HG03575 (cell line): ENCODE measurements at regions not wholly inside any gene's neighbourhood (a gene's known extent, or its start where the extent isn't known, plus 50 kb on each side); places are given as distances from the start of the nearest gene placed in this dataset.
"Not testable (repeated sequence)": the region's sequence is repeated elsewhere in the genome, so short reads cannot be mapped to it uniquely, and the experiment has no call there.

Source experiments
- ATAC-seq: cut with Tn5 transposase; IDR thresholded peaks from one replicate; pipeline ENCODE4 v1.9.1; 2021; ENCODE audit not compliant: unreplicated experiment, insufficient number of reproducible peaks, low FRiP score; ENCODE audit errors: extremely low read depth

DNA sequence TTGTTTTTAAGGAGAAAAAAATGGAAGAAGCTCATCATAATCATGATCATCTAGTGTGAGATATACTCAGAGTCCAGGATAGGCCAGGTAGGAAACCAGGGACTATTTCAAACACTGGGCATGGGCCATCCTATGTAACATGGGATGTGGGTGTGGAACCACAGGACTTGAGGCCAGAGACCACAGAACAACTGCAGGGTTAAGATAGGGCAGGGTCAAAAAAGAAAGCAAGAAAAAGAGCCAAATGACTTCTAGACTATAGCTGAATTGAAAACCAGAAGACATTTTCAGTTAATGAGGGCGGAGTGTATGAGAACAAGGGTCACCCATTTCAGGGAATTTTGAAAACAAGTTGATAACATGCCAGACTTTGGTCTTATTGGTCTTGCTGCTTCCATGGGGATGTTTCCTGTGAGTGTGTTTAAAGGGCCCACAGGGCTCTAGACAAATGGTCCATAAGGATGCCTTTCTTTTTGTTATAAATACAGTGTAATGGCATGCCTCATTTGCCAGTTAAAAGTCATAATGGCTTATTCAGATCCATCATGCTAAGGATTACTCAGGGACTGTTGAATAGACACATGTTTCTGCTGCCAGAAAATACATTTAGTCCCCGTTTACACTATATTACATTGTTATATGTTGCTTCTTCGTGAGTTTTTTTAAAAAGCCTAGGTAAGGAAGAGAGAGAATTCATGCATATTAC is 182.0 kb upstream of the C21orf91 start:
- ATAC-seq: no peak

DNA sequence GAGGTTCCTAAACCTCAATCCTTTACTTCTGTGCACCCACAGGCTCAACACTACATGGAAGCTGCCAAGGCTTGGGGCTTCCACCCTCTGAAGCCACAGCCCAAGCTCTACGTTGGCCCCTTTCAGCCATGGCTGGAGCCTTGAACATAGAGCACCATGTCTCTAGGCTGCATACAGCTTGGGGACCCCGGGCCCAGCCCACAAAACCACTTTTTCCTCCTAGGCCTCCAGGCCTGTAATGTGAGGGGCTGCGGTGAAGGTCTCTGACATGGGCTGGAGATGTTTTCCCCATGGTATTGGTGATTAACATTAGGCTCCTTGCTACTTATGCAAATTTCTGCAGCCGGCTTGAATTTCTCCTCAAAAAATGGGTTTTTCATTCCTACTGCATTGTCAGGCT is 179.4 kb upstream of the C21orf91 start:
- ATAC-seq: not testable (repeated sequence)

DNA sequence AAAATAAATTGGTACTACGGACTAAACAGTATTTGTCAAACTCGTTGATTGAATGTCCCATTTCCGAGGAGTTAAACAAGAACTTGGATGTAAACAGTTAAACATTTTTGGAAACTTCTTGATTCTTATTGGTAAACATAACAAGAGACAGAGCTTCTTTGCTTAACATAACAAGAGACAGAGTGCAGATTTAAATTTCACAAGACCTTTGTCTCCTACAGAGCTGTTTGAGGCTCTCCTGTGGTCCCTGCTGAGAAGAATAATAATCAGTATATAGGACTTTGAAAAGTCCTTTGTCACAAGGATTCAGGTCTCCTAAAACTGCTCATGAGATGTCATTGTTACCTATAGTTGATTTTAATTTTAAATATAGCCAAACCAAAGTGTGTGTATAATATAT is 170.6 kb upstream of the C21orf91 start:
- no peak for ATAC-seq

DNA sequence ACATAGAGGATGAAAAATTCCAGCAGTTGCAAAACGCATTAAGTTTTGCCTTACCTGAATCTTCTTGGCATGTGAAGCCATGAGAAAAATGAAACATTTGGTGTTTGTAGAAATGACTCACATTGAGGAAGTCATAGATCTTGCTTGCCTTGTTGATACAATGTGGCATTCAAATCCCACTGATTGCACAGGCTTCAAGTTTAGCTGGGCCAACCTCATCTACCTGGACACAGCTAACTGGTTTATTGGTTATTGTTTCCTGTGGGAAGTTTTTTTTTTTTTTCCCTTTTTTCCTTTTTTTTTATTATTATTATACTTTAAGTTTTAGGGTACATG is 168.9 kb upstream of the C21orf91 start:
- no peak for ATAC-seq

DNA sequence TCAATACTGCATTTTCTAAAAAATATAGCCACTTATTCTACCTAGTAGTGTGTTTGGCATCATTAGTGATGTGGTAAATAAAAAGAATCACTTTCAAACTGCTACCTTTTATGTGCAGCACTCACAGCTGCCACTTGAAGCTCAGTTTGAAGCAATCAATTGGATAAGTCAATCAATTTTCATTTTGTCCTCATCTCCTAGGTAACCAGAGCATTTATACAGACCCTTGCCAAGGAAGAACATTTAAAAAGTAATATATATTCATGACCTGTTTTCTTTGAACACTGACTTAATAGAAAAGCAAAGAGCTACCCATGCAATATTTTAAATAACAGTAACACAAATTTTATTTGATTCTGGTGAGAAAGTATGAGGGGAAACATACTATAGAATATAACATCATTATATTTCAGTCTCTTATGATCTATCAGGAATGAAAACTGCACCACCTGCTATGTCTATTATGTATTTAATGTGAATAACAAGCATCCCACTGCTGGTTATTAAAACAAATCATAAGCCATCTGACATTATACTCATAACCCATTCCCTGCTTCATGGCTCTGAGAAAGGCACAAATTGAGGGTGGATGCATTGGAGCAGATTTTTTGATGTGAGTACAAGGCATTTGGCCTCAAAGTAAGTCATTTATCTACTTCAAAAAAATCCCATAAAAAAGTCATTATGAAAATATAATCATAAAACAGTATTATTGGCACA is 168.4 kb upstream of the C21orf91 start:
- no peak for ATAC-seq

DNA sequence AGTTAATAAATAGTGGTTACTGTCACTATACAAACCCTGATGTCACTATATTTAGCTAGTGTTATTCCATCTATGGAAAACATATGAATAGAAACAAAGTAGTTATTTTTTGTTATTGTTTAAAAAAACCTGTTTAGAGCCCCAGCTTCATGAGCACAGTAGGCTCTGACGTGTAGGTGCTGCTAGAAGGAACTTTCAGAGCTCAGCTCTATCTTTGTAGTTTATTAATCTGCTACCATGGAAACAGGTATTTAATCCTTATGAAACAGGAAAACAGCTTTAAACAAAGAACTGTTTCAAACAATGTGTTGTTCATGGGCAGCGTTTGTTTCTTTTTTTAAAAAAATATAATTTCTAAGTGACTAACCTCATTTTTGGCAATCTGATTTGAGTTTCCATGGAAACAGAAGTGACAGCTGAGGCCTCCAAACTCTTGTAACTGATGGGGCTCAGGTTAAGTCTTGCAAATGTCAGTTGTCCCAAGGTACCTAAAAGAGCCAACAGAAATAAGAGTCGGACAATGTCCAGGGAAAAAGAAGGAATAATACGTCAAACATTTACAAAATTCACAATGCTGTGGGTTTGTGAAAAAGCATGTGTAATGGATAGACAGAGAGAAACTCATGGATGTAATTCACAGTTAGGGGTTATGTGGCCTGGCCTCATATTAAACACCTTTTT is 162.0 kb upstream of the C21orf91 start:
- no peak for ATAC-seq

DNA sequence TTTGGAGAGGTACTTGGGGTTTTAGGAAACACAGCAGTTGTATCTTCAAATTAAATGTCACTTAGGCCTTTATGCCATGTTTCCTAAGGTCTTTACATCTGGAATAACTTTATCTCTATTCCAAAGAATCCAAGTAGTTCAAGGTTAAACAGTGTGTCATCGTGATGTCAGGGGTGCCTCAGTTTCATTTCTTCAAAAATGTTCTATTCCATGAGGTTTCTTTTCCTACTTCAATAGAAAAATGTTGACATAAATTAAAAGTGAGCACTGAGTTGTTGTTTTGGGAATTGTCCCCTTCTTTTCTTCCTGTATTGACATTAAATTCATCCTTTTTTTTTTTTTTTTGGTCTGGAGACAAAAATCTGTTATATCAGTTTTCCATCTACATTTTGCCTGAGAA is 160.6 kb upstream of the C21orf91 start:
- ATAC-seq: no peak

DNA sequence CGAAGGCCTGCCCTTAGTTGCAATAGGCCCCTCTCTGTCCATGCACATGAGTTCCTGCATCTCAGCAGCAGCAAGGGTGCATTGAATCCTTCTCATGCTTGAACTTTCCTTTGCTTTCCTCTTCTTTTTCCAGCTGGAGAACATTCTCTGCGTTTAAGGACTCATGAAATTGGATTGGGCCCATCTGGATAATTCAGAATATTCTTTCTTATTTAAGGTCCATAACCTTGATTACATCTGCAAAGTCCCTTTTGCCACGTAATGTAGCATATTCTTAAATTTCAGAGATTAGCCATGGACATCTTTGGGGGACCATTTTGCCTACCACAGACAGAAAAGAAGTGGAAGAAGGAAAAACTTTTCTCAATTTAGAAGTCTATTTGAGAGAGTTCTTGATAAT is 159.7 kb upstream of the C21orf91 start:
- no peak for ATAC-seq

DNA sequence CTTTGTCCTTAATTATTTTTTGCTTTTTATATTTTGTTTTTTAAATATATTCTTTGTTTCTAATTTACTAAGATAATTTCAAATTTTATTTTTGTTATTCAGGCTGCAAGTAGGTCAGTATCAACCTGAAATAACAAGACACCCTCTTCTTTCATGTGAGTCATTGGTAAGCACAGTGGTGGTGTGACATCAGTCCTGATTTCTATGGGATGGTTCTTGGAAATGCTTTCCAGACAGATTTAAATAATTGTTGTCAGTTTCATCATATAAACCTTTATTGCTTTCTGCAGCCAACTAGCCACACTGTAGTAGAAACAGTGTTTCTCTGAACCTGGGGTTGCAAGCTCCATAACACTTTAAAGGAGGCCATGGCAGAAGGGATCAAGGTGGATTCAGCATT is 157.5 kb upstream of the C21orf91 start:
- ATAC-seq: no peak

DNA sequence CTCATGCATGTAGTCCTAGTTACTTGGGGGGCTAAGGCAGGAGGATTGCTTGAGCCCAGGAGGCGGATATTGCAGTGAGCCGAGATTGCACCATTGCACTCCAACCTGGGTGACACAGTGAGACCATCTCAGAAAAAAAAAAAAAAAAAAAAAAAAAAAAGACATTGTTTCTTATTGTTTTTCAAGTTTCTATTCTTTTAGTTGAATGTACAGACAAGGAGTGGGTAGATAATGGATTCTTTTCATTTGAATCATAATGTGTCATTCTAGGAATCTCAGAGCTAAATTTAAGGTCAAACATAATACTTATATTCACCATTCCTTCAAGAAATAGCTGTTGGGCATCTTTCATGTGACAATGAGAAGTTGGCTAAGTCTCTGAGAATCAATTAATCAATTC is 157.0 kb upstream of the C21orf91 start:
- ATAC-seq: no peak

DNA sequence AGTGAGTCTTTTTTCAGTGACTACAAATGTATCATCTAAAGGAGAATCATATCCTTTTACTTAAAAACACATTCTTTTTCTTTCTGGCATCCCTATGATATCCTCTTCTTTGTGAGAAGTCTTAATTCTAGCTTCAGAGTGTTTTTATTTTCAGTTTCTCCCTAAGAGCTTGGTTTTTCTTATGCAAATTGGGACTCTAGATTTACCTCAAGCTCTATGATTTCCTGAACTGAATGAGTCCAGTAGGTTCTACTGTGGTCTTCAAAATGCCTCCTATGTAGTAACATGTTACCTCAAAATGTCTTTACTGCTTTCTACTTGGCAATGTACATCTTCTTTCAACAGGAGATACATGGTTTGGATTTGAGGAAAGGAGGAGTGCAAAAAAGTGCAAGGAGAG is 148.2 kb upstream of the C21orf91 start:
- ATAC-seq: no peak

DNA sequence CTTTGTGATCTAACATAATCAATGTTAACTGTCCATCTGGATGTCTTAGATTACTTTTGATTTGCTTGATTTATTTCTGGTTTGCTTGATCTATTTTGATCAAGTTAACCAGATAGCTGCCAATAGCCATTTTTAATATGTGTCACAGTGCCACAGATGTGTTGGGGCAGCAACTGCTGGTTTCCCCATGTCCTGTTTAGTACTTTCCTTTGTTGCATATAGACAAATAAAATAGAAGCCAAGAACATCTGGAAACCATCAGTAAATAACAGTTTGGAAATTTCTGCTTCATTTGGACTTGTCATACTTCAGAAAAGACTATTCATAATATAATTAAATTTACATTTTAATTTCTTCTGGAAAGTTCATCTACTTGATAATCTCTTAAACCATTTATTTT is 145.6 kb upstream of the C21orf91 start:
- no peak for ATAC-seq

DNA sequence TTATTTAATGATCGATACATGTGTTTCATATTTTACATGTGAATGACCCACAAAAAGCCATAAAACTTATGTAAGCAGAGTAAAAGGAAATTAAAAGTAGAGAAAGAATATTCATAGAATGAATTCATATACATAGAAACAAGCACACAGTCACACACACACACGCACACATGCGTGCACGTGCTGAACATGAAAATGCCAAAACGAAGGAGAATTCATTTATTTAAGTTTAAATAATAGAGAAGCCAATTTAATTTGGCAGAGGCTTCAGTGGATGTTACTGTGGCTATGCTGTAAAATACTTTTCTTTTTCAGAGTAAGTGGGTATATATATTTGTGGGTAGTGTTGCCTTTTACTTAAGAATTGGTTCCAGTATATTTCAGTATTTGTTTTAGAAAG is 145.0 kb upstream of the C21orf91 start:
- ATAC-seq: no peak

DNA sequence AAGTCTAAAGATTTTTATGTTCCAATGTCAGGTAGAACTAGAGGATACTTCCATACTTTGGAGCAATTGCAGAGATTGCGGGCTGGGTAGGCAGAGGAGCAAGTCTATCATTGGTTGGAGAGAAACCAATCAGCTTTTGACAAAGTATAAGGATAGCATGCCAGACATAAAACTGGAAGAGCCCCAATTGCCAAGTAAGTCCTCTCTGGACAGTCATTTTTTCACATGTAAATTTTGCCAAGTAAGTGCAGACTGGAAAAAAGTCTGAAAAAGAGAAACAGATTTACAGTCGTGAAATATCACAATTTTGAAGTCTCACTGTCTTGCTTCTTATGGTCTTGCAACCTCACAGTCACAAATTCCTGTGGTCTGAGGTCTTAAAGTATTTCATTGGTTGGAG is 131.4 kb upstream of the C21orf91 start:
- no peak for ATAC-seq

DNA sequence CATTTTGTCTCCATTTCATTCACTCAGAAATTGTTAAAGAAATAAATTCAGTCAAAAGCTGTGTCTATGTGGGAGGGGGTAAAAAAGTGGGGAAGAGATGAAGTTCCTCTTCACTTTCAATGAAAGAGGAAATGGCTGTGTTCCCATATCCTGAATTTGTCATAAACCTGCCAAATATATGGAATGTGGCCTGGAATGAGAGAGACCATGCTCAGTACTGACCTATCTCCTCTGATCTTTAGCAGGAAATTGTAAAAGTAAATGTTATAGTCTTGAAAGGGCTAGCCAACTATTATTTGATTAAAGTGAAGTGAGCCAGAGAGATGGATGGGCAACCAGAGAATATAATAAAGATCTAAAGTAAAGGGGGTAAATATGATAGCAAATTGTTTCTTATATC is 130.3 kb upstream of the C21orf91 start:
- ATAC-seq: no peak

DNA sequence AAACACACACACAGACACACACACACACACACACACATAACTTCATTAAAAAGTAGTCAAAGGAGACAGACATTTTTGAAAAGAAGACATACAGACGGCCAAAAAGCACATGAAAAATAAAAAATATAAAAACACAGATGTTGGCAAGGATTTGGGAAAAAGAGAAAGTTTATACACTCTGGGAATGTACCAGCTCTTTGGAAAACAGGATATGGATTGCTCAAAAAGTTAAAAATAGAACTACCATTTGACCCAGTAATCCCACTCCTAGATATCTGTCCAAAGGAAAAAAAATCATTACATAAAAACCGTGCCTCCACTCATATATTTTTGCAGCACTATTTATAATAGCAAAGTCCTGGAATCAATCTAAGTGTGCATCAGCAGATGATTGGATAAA is 128.4 kb upstream of the C21orf91 start:
- ATAC-seq: no peak

DNA sequence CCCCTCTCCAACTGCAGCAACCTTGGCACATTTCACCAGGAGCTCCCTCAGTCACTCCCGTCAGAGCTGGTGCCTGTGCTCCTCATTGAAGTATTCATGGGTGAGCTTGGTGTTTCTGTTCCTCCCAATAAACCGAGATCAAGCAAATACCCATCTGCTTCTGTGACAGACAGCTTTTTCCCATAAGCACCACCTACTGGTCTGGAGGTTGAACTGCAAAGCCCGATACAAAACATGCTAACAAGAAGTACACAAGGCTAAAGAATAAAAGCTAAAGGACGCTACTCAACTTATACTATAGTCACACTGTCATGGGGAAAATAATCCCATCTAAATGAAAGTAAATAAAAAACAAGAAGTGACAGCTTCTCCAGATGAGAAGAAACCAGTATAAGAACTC is 111.9 kb upstream of the C21orf91 start:
- ATAC-seq: no peak

DNA sequence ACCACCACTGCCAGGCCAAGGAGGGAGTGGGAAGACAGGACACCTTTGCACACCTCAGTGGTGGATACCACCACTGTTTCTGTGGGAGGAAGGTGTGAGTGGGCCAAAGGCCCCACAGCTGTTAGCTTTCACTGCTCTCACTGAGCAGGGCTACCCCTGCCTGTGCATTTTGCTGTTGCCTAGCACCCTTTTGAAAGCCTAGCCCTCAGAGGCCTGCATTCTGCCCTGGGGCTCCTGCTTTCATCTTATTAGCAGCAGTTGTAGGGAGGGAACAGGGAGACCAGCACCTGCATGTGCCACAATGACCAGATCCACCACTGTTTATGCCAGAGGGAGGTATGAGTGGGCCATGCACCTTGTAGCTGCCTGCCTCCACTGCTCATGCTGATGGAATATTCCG is 110.9 kb upstream of the C21orf91 start:
- no peak for ATAC-seq

DNA sequence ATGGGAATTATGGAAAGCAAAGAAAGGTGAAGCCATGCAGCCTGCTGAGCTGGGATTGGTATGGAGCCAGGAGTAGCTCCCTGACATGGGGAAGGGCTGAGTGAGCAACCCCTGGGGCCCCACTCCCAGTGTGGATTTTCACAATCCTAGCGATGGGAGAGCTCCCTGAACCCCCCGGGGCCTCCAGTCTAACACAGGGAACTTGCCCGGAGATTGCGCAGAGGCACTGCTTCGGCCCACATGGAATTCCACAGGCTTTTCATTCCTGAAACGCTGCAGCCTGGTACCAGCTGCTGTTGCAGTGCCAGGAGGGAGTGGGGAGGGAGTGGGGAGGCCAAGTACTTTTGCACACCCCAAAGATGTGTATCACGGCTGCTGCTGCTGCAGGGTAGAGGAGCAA is 110.4 kb upstream of the C21orf91 start:
- ATAC-seq: no peak

DNA sequence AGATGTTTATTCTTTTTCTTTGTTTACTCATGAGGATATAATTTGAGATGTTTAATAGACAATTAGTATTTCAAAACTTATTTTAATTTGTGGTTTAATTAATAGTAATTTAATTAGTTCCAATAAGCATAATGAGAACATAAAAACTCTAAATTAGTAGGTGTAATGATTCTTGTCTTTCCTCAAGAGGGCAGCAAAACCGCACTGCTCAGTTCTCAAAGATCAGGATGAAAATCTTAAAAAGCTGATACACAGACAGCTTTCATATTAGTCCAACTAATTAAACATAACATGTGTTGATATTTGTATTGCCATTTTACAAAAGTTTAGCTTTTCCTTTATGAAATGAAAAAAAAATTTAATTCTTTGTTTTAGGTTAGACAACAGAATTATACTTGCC is 106.7 kb upstream of the C21orf91 start:
- ATAC-seq: no peak
